CD4-positive, CD25-positive, alpha-beta regulatory T cell (primary cell): ENCODE measurements at regions not wholly inside any gene's neighbourhood (a gene's known extent, or its start where the extent isn't known, plus 50 kb on each side); places are given as distances from the start of the nearest gene placed in this dataset.

ENCODE experiments used
- ATAC-seq, 2 donors: fragments of 150-1000 bp; cut with Tn5 transposase; one replicate each; pipeline ENCODE4 v1.10.0; 2021; ENCODE audit warnings: low read depth in 2 of 2, moderate number of reproducible peaks in 2 of 2, moderate library complexity in 1 of 2
- DNase-seq, 3 donors: peaks; one replicate each; pipeline versions ENCODE4 v3.0.0 to v3.0.0-alpha.2; 2012 to 2022; ENCODE audit warnings: mixed read lengths in 1 of 3
- H3K27ac ChIP-seq: one replicate; pipeline ENCODE4 v1.7.0; 2013; ENCODE audit warnings: mild to moderate bottlenecking, low read length; ENCODE audit not compliant: insufficient read depth, poor library complexity, severe bottlenecking
- H3K27me3 ChIP-seq: one replicate; pipeline ENCODE4 v1.7.0; 2013; ENCODE audit warnings: low read length; ENCODE audit not compliant: control insufficient read depth, insufficient read depth
- H3K36me3 ChIP-seq: one replicate; pipeline ENCODE4 v1.7.0; 2013; ENCODE audit warnings: mild to moderate bottlenecking, low read length, moderate library complexity; ENCODE audit not compliant: control insufficient read depth, insufficient read depth
- H3K4me1 ChIP-seq: 2 replicates; pipeline ENCODE4 v1.7.0; 2013; ENCODE audit warnings: mild to moderate bottlenecking, low read length; ENCODE audit not compliant: insufficient read depth, control insufficient read depth, poor library complexity, severe bottlenecking
- H3K4me3 ChIP-seq: one replicate; pipeline ENCODE4 v1.7.0; 2013; ENCODE audit warnings: low read depth, mild to moderate bottlenecking, low read length, moderate library complexity
- H3K9me3 ChIP-seq, 2 experiments: 1 replicate in 1 of 2; 2 replicates in 1 of 2; pipeline ENCODE4 v1.7.0; 2013; ENCODE audit warnings: low read length in 2 of 2, mild to moderate bottlenecking in 1 of 2, moderate library complexity in 1 of 2; ENCODE audit not compliant: control insufficient read depth in 2 of 2
- H3K27ac Mint-ChIP-seq, 3 donors: one replicate each; pipeline ENCODE4 v1.8.0; 2020 to 2022; ENCODE audit warnings: mild to moderate bottlenecking in 3 of 3, mixed read lengths in 3 of 3, moderate library complexity in 2 of 3
- H3K27me3 Mint-ChIP-seq: one replicate; pipeline ENCODE4 v1.8.0; 2022; ENCODE audit warnings: mild to moderate bottlenecking, mixed read lengths
- H3K36me3 Mint-ChIP-seq: one replicate; pipeline ENCODE4 v1.8.0; 2020; ENCODE audit warnings: mixed read lengths
- H3K4me1 Mint-ChIP-seq, 4 donors: one replicate each; pipeline ENCODE4 v1.8.0; 2020 to 2022; ENCODE audit warnings: mixed read lengths in 4 of 4, mild to moderate bottlenecking in 1 of 4
- H3K4me3 Mint-ChIP-seq, 4 donors: one replicate each; pipeline ENCODE4 v1.8.0; 2020 to 2022; ENCODE audit warnings: mild to moderate bottlenecking in 4 of 4, mixed read lengths in 4 of 4, moderate library complexity in 3 of 4
- H3K9me3 Mint-ChIP-seq, 7 donors: one replicate each; pipeline ENCODE4 v1.8.0; 2020 to 2022; ENCODE audit warnings: mixed read lengths in 7 of 7, mild to moderate bottlenecking in 3 of 7, moderate library complexity in 2 of 7

- no peaks in the 10 kb centered on the region for H3K9me3 ChIP-seq
- H3K27ac ChIP-seq = no peak overlapping the region
- Mint-ChIP-seq H3K9me3 (peaks cover 0 to 2% (median 0%) of the 10 kb centered on the region in 7 donors), H3K36me3 (no peaks in the 10 kb centered on the region), H3K4me3 (no peak overlapping the region), H3K27ac (no peak overlapping the region), H3K27me3 (peaks cover 11% of the 10 kb centered on the region), H3K4me1 (no peaks in the 10 kb centered on the region)
- no peak overlapping the region for H3K4me3 ChIP-seq
- DNase-seq (no peak), ATAC-seq (no peak)
- peaks cover 2% of the 10 kb centered on the region for H3K27me3 ChIP-seq
- H3K36me3 ChIP-seq = no peaks in the 10 kb centered on the region
- no peaks in the 10 kb centered on the region for H3K4me1 ChIP-seq
Observed at GRCh38 chr5:86864051-86864450, 246.3 kb downstream of the COX7C start.

GRCh38 chr5:86865256-86865785 lies 247.6 kb downstream of the COX7C start:
- H3K36me3 Mint-ChIP-seq = no peaks in the 10 kb centered on the region
- no peak overlapping the region for H3K27ac Mint-ChIP-seq
- Histone ChIP-seq H3K27ac (no peak overlapping the region), H3K27me3 (peaks cover 2% of the 10 kb centered on the region), H3K4me1 (no peaks in the 10 kb centered on the region), H3K4me3 (no peak overlapping the region), H3K9me3 (no peaks in the 10 kb centered on the region), H3K36me3 (no peaks in the 10 kb centered on the region)
- no peaks in the 10 kb centered on the region for H3K4me1 Mint-ChIP-seq
- peaks cover 0 to 2% (median 0%) of the 10 kb centered on the region in 7 donors for H3K9me3 Mint-ChIP-seq
- peaks cover 11% of the 10 kb centered on the region for H3K27me3 Mint-ChIP-seq
- no peak for ATAC-seq
- no peak for DNase-seq
- H3K4me3 Mint-ChIP-seq = no peak overlapping the region

DNA sequence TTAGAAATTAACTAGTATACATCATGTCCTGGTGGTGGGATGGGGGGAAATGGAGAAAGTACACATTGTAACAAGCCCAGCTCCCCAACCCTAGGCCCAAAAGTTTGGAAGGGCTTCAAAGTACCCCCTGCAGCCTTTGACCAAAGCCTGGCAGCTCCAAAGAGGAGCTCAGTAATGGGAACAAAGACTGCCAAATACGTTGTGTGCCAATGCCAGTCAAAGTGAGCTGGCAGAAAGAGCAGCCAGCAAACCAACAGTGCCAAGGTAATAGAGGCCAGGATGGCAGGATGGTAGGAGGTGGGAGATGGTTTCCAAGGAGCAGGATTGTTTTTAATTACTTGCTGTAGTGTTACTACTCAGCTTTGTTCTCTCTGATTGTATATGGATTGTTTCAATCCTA lies 248.3 kb downstream of the COX7C start:
- Histone ChIP-seq H3K4me1 (no peaks in the 10 kb centered on the region), H3K4me3 (no peak overlapping the region), H3K9me3 (no peaks in the 10 kb centered on the region), H3K27me3 (peaks cover 2% of the 10 kb centered on the region), H3K27ac (no peak overlapping the region), H3K36me3 (no peaks in the 10 kb centered on the region)
- no peaks in the 10 kb centered on the region for H3K4me1 Mint-ChIP-seq
- ATAC-seq (no peak), DNase-seq (no peak)
- peaks cover 11% of the 10 kb centered on the region for H3K27me3 Mint-ChIP-seq
- no peaks in the 10 kb centered on the region for H3K36me3 Mint-ChIP-seq
- peaks cover 0 to 2% (median 0%) of the 10 kb centered on the region in 7 donors for H3K9me3 Mint-ChIP-seq
- no peak overlapping the region for H3K4me3 Mint-ChIP-seq
- H3K27ac Mint-ChIP-seq = no peak overlapping the region

- H3K4me1 ChIP-seq = no peaks in the 10 kb centered on the region
- no peak overlapping the region for H3K4me3 ChIP-seq
- DNase-seq (no peak), ATAC-seq (no peak)
- Mint-ChIP-seq H3K4me3 (no peak overlapping the region), H3K9me3 (peaks cover 0 to 2% (median 0%) of the 10 kb centered on the region in 7 donors), H3K27me3 (peaks cover 6% of the 10 kb centered on the region), H3K27ac (no peak overlapping the region), H3K4me1 (no peaks in the 10 kb centered on the region), H3K36me3 (no peaks in the 10 kb centered on the region)
- no peaks in the 10 kb centered on the region for H3K9me3 ChIP-seq
- no peak overlapping the region for H3K27ac ChIP-seq
- no peaks in the 10 kb centered on the region for H3K36me3 ChIP-seq
- no peaks in the 10 kb centered on the region for H3K27me3 ChIP-seq
Observed at GRCh38 chr5:86869268-86869667, 251.5 kb downstream of the COX7C start.

DNA sequence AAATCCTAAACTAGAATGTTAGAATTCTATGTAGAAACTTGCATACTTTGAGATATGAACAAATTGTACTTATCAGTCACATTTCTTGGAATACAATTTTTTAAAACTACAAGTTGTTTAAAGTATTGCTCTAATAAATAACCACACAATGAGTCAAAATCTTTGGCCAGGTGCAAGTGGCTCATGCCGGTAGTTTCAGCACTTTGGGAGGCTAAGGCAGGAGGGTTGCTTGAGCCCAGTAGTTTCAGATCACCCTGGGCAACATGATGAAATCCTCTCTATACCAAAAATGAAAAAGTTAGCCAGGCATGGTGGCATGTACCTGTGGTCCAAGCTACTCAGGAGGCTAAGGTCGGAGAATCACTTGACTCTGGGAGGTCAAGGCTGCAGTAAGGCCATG lies 257.8 kb downstream of the COX7C start:
- no peak overlapping the region for H3K4me3 ChIP-seq

DNA sequence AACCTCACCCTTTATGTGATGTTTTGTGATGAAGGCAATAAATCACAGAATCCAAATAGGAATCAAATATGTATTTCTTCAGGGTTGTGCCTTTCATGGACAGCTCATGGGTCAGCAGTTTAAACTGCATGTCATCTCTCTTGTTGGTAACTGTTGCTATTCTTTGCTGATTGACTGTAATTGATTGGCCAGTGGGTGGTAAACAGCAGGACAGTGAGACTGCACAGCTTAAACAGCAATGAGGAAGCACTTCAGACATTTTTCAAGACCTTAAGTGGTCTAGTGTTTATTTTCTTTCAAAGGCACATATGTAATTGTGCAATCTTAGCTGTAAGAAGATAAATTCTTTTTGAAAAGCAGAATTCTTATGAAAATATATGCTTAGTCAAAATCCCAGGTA lies 260.5 kb downstream of the COX7C start:
- Mint-ChIP-seq H3K4me3 (no peak overlapping the region), H3K27ac (no peak overlapping the region), H3K36me3 (no peaks in the 10 kb centered on the region), H3K27me3 (peaks cover 14% of the 10 kb centered on the region), H3K9me3 (peaks cover 0 to 1% (median 0%) of the 10 kb centered on the region in 7 donors), H3K4me1 (no peaks in the 10 kb centered on the region)
- H3K27ac ChIP-seq = no peak overlapping the region
- no peaks in the 10 kb centered on the region for H3K36me3 ChIP-seq
- ATAC-seq = no peak
- H3K9me3 ChIP-seq = no peaks in the 10 kb centered on the region
- no peak for DNase-seq
- H3K4me3 ChIP-seq = no peak overlapping the region
- no peaks in the 10 kb centered on the region for H3K27me3 ChIP-seq
- no peaks in the 10 kb centered on the region for H3K4me1 ChIP-seq

More for the DNA sequence above, 257.8 kb downstream of the COX7C start:
- Mint-ChIP-seq H3K27ac (no peak overlapping the region), H3K36me3 (no peaks in the 10 kb centered on the region), H3K4me3 (no peak overlapping the region), H3K27me3 (peaks cover 14% of the 10 kb centered on the region), H3K9me3 (peaks cover 0 to 1% (median 0%) of the 10 kb centered on the region in 7 donors), H3K4me1 (no peaks in the 10 kb centered on the region)
- no peak for ATAC-seq
- DNase-seq = no peak
- Histone ChIP-seq H3K27ac (no peak overlapping the region), H3K9me3 (no peaks in the 10 kb centered on the region), H3K36me3 (no peaks in the 10 kb centered on the region), H3K4me1 (no peaks in the 10 kb centered on the region), H3K27me3 (no peaks in the 10 kb centered on the region)

DNA sequence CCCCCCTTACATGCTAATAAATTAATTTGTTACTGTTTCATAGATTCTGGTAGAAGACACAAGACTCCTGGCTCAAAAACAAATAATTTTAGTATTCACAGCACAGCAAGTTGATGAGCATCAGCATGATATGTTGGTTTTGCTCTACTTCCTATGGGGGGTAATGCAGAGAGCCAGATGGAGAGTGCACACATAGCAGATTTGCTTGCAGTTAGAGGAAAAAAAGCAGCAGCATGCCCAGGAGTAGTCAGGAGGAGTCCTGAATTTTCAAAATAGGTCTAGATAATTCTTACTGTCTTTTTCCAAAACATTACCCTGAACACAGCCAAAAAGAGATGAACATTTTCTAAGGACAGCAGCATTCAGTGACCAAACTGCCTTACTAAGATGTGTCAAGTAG lies 261.3 kb downstream of the COX7C start:
- H3K9me3 ChIP-seq = no peaks in the 10 kb centered on the region
- H3K27me3 ChIP-seq = no peaks in the 10 kb centered on the region
- Mint-ChIP-seq H3K27me3 (peaks cover 14% of the 10 kb centered on the region), H3K4me3 (no peak overlapping the region), H3K27ac (no peak overlapping the region), H3K9me3 (peaks cover 0 to 1% (median 0%) of the 10 kb centered on the region in 7 donors), H3K36me3 (no peaks in the 10 kb centered on the region), H3K4me1 (no peaks in the 10 kb centered on the region)
- H3K27ac ChIP-seq = no peak overlapping the region
- H3K36me3 ChIP-seq = no peaks in the 10 kb centered on the region
- no peaks in the 10 kb centered on the region for H3K4me1 ChIP-seq
- no peak overlapping the region for H3K4me3 ChIP-seq
- DNase-seq (no peak), ATAC-seq (no peak)

DNA sequence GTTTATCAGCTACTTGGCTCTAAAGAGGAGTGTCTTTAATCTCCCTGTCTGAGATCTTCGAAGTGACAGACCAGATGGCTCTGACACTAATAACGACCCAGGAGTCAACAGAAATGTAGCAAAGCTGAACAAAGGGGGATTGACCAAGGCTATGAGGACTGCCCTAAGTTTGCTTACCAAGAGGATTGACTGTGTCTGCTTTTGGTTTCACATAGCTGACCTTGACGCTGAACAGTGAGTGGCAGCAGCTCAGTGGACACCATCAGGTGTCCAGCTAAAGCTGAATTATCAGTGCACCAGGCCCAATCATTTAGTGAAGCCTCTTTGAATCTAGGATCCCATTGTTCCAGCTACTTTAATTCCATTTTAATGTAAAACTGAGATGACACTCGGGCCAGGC lies 262.6 kb downstream of the COX7C start:
- Mint-ChIP-seq H3K4me1 (no peaks in the 10 kb centered on the region), H3K27ac (no peak overlapping the region), H3K9me3 (peaks cover 0 to 1% (median 0%) of the 10 kb centered on the region in 7 donors), H3K4me3 (no peak overlapping the region), H3K27me3 (peaks cover 14% of the 10 kb centered on the region), H3K36me3 (no peaks in the 10 kb centered on the region)
- Histone ChIP-seq H3K4me3 (no peak overlapping the region), H3K4me1 (no peaks in the 10 kb centered on the region), H3K27ac (no peak overlapping the region), H3K27me3 (no peaks in the 10 kb centered on the region), H3K36me3 (no peaks in the 10 kb centered on the region), H3K9me3 (no peaks in the 10 kb centered on the region)
- DNase-seq = no peak
- ATAC-seq = no peak
